ENCODE measurements at regions not wholly inside any gene's neighbourhood (a gene's known extent, or its start where the extent isn't known, plus 50 kb on each side); places are given as distances from the start of the nearest gene placed in this dataset.

- H3K36me3 ChIP-seq (ENCODE audit: insufficient read depth, low read length) = no peaks in the 10 kb centered on the region
- H3F3A ChIP-seq (ENCODE audit: insufficient read depth, low read length, poor library complexity, severe bottlenecking) = no peaks in the 10 kb centered on the region
- H3K27ac ChIP-seq (ENCODE audit: low read length) = no peak overlapping the region
- H3K4me2 ChIP-seq (ENCODE audit: low read length) = no peak overlapping the region
- H2AFZ ChIP-seq (ENCODE audit: low read depth, low read length) = no peak overlapping the region
- H3K4me3 ChIP-seq (ENCODE audit: low read length) = no peak overlapping the region
- H3K9ac ChIP-seq (ENCODE audit: low read length) = no peak overlapping the region
- no peaks in the 10 kb centered on the region for H3K9me3 ChIP-seq (ENCODE audit: low read length)
- no peaks in the 10 kb centered on the region for H3K27me3 ChIP-seq (ENCODE audit: insufficient read depth, low read depth, low read length)
- H3K79me2 ChIP-seq (replicated peaks; ENCODE audit: insufficient read depth, low read length) = no peaks in the 10 kb centered on the region
- no peaks in the 10 kb centered on the region for H3K9me2 ChIP-seq (ENCODE audit: insufficient read depth, low read length)
- TF ChIP-seq, protein P1, sequence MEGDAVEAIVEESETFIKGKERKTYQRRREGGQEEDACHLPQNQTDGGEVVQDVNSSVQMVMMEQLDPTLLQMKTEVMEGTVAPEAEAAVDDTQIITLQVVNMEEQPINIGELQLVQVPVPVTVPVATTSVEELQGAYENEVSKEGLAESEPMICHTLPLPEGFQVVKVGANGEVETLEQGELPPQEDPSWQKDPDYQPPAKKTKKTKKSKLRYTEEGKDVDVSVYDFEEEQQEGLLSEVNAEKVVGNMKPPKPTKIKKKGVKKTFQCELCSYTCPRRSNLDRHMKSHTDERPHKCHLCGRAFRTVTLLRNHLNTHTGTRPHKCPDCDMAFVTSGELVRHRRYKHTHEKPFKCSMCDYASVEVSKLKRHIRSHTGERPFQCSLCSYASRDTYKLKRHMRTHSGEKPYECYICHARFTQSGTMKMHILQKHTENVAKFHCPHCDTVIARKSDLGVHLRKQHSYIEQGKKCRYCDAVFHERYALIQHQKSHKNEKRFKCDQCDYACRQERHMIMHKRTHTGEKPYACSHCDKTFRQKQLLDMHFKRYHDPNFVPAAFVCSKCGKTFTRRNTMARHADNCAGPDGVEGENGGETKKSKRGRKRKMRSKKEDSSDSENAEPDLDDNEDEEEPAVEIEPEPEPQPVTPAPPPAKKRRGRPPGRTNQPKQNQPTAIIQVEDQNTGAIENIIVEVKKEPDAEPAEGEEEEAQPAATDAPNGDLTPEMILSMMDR (IDR thresholded peaks at IDR 0.05; ENCODE audit: poor library complexity, severe bottlenecking) = no peak
- TF ChIP-seq EZH2 (IDR thresholded peaks at IDR 0.05; ENCODE audit: borderline replicate concordance, insufficient read depth, low read length, poor library complexity, severe bottlenecking) (no peak), SMC3 (conservative IDR thresholded peaks at IDR 0.05; ENCODE audit: poor library complexity) (no peak), EP300 (conservative IDR thresholded peaks at IDR 0.05; ENCODE audit: poor library complexity, severe bottlenecking) (no peak), TAF1 (IDR thresholded peaks at IDR 0.05; ENCODE audit: low read depth) (no peak), RAD21 (conservative IDR thresholded peaks at IDR 0.05) (no peak), MXI1 (conservative IDR thresholded peaks at IDR 0.05; ENCODE audit: poor library complexity, severe bottlenecking) (no peak), POLR2AphosphoS5 (IDR thresholded peaks at IDR 0.05) (no peak)
- TF ChIP-seq, protein P2, sequence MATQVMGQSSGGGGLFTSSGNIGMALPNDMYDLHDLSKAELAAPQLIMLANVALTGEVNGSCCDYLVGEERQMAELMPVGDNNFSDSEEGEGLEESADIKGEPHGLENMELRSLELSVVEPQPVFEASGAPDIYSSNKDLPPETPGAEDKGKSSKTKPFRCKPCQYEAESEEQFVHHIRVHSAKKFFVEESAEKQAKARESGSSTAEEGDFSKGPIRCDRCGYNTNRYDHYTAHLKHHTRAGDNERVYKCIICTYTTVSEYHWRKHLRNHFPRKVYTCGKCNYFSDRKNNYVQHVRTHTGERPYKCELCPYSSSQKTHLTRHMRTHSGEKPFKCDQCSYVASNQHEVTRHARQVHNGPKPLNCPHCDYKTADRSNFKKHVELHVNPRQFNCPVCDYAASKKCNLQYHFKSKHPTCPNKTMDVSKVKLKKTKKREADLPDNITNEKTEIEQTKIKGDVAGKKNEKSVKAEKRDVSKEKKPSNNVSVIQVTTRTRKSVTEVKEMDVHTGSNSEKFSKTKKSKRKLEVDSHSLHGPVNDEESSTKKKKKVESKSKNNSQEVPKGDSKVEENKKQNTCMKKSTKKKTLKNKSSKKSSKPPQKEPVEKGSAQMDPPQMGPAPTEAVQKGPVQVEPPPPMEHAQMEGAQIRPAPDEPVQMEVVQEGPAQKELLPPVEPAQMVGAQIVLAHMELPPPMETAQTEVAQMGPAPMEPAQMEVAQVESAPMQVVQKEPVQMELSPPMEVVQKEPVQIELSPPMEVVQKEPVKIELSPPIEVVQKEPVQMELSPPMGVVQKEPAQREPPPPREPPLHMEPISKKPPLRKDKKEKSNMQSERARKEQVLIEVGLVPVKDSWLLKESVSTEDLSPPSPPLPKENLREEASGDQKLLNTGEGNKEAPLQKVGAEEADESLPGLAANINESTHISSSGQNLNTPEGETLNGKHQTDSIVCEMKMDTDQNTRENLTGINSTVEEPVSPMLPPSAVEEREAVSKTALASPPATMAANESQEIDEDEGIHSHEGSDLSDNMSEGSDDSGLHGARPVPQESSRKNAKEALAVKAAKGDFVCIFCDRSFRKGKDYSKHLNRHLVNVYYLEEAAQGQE (IDR thresholded peaks at IDR 0.05; ENCODE audit: borderline replicate concordance) = no peak
- H4K20me1 ChIP-seq (ENCODE audit: insufficient read depth) = no peaks in the 10 kb centered on the region
These were observed 744.5 kb downstream of the QKI start for GRCh38 chr6:164159061-164159460.

DNA sequence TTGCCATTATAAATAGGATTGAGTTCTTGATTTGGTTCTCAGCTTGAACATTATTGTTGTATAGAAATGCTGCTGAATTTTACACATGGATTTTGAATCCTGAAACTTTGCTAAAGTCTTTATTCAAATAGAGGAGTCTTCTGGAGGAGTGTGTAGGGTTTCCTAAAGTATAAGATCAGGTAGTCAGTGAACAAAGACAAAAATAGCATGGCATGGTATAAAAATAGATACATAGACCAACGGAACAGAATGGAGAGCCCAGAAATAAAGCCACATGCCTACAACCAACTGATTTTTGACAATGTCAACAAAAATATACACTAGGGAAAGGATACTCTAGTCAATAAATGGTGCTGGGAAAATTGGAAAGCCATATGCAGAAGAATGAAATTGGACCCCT, 740.1 kb downstream of the QKI start:
- Histone ChIP-seq H3K9me2 (ENCODE audit: insufficient read depth, low read length) (no peaks in the 10 kb centered on the region), H3F3A (ENCODE audit: insufficient read depth, low read length, poor library complexity, severe bottlenecking) (no peaks in the 10 kb centered on the region), H3K79me2 (replicated peaks; ENCODE audit: insufficient read depth, low read length) (no peaks in the 10 kb centered on the region), H3K4me2 (ENCODE audit: low read length) (no peak overlapping the region), H4K20me1 (ENCODE audit: insufficient read depth) (no peaks in the 10 kb centered on the region), H2AFZ (ENCODE audit: low read depth, low read length) (no peak overlapping the region), H3K27ac (ENCODE audit: low read length) (no peak overlapping the region), H3K27me3 (ENCODE audit: insufficient read depth, low read depth, low read length) (no peaks in the 10 kb centered on the region), H3K36me3 (ENCODE audit: insufficient read depth, low read length) (no peaks in the 10 kb centered on the region), H3K9ac (ENCODE audit: low read length) (no peak overlapping the region), H3K4me3 (ENCODE audit: low read length) (no peak overlapping the region), H3K9me3 (ENCODE audit: low read length) (no peaks in the 10 kb centered on the region)
- TF ChIP-seq RAD21 (conservative IDR thresholded peaks at IDR 0.05) = no peak
- TF ChIP-seq TAF1 (IDR thresholded peaks at IDR 0.05; ENCODE audit: low read depth) = no peak
- no peak for TF ChIP-seq EZH2 (IDR thresholded peaks at IDR 0.05; ENCODE audit: borderline replicate concordance, insufficient read depth, low read length, poor library complexity, severe bottlenecking)
- no peak for TF ChIP-seq SMC3 (conservative IDR thresholded peaks at IDR 0.05; ENCODE audit: poor library complexity)

Measured in neural cell (in vitro differentiated cells).